K562 (cell line): ENCODE measurements at regions not wholly inside any gene's neighbourhood (a gene's known extent, or its start where the extent isn't known, plus 50 kb on each side); places are given as distances from the start of the nearest gene placed in this dataset.

Experiments
- TF ChIP-seq, protein P1 (sequence below): sonication (generic); formaldehyde crosslinking; IDR thresholded peaks from 2 replicates; pipeline ENCODE4 v1.8.1; 2023; ENCODE audit warnings: mild to moderate bottlenecking, missing genetic modification reagents
- TF ChIP-seq, protein P2 (sequence below): fragments of 450-650 bp; IDR thresholded peaks from 2 replicates; pipeline ENCODE4 v1.6.1; 2016
- TF ChIP-seq, protein P3 (sequence below): fragments of 450-650 bp; IDR thresholded peaks from 2 replicates; pipeline ENCODE4 v1.6.1; 2017; ENCODE audit warnings: mild to moderate bottlenecking, moderate library complexity

DNA sequence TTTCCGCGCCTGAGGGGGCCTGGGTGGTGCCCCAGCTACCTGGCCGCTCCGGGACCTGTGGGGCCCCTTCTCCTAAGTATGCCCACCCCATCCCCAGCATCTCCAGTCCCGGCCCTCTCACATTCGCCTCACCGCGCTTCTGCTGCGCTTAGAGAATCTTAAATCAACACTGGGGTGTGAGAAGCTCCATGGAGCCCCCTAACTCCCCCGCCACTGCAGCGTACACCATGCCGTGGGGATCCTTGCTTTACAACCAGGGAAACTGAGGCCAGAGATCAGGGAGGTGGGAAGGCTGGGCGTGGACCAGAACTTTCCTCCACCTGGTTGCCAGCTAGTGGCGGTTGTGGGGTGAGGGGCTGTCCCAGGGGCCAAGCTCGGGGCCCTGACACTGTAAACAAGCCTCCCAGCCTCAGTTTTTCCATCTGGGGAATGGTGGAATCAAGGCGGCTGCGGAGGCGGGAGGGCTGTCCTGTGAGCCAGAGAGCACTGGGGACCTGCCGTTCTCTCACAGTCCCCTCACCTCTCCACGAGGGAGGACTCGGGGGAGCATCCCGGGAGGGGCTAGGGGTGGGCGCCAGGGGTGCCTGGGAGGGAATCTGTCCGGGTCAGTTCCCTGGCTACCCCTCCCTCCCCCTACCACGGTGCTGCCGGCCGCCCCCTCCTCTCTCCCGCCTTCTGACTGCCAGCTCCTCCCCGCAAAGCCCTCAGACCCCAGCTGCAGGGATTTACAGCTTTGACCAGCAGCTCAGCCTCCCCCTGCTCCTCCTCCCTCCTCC lies 161.2 kb downstream of the C9orf50 start (continued):
- TF ChIP-seq, protein P1, sequence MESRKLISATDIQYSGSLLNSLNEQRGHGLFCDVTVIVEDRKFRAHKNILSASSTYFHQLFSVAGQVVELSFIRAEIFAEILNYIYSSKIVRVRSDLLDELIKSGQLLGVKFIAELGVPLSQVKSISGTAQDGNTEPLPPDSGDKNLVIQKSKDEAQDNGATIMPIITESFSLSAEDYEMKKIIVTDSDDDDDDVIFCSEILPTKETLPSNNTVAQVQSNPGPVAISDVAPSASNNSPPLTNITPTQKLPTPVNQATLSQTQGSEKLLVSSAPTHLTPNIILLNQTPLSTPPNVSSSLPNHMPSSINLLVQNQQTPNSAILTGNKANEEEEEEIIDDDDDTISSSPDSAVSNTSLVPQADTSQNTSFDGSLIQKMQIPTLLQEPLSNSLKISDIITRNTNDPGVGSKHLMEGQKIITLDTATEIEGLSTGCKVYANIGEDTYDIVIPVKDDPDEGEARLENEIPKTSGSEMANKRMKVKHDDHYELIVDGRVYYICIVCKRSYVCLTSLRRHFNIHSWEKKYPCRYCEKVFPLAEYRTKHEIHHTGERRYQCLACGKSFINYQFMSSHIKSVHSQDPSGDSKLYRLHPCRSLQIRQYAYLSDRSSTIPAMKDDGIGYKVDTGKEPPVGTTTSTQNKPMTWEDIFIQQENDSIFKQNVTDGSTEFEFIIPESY (CRISPR knock-in tag), result peak; percentile 65; the same call in 1 of the 2 replicates
- TF ChIP-seq, protein P2, sequence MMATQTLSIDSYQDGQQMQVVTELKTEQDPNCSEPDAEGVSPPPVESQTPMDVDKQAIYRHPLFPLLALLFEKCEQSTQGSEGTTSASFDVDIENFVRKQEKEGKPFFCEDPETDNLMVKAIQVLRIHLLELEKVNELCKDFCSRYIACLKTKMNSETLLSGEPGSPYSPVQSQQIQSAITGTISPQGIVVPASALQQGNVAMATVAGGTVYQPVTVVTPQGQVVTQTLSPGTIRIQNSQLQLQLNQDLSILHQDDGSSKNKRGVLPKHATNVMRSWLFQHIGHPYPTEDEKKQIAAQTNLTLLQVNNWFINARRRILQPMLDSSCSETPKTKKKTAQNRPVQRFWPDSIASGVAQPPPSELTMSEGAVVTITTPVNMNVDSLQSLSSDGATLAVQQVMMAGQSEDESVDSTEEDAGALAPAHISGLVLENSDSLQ, result no peak
- TF ChIP-seq, protein P3, sequence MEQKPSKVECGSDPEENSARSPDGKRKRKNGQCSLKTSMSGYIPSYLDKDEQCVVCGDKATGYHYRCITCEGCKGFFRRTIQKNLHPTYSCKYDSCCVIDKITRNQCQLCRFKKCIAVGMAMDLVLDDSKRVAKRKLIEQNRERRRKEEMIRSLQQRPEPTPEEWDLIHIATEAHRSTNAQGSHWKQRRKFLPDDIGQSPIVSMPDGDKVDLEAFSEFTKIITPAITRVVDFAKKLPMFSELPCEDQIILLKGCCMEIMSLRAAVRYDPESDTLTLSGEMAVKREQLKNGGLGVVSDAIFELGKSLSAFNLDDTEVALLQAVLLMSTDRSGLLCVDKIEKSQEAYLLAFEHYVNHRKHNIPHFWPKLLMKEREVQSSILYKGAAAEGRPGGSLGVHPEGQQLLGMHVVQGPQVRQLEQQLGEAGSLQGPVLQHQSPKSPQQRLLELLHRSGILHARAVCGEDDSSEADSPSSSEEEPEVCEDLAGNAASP, result no peak
